Activated CD4-positive, alpha-beta T cell treated with anti-CD3 and anti-CD28 coated beads, Interleukin-2, amount 50 U/mL, for 4 hours (primary cell): ENCODE measurements at regions not wholly inside any gene's neighbourhood (a gene's known extent, or its start where the extent isn't known, plus 50 kb on each side); places are given as distances from the start of the nearest gene placed in this dataset.
"Not testable (repeated sequence)": the region's sequence is repeated elsewhere in the genome, so short reads cannot be mapped to it uniquely, and the experiment has no call there.

Source experiments
- DNase-seq, 2 experiments: peaks; one replicate each; pipeline ENCODE4 v3.0.0-alpha.2; 2020

GRCh38 chr2:19098467-19099160 lies 259.8 kb downstream of the OSR1 start:
- DNase-seq: no peak

- DNase-seq: not testable (repeated sequence)
Measured at GRCh38 chr2:19089476-19089875, 268.9 kb downstream of the OSR1 start.

- DNase-seq: no peak
Measured at GRCh38 chr2:19086231-19086651, 272.2 kb downstream of the OSR1 start.

GRCh38 chr2:19078709-19079108 lies 279.7 kb downstream of the OSR1 start:
- DNase-seq: no peak

- no peak for DNase-seq
Measured at GRCh38 chr2:19073522-19073921, 284.9 kb downstream of the OSR1 start.

- DNase-seq: no peak
Measured at GRCh38 chr2:19072161-19072560, 286.3 kb downstream of the OSR1 start.

- DNase-seq: no peak
Measured at GRCh38 chr2:19070886-19071285, 287.5 kb downstream of the OSR1 start.

GRCh38 chr2:19068206-19068605 lies 290.2 kb downstream of the OSR1 start:
- DNase-seq: no peak

- DNase-seq: no peak
Measured at GRCh38 chr2:19062370-19062769, 296.1 kb downstream of the OSR1 start.

- DNase-seq: no peak
Measured at GRCh38 chr2:19059076-19059475, 299.3 kb downstream of the OSR1 start.

- no peak for DNase-seq
Measured at GRCh38 chr2:19051203-19051831, 307.1 kb downstream of the OSR1 start.

- no peak for DNase-seq
Measured at GRCh38 chr2:19050354-19050753, 308.1 kb downstream of the OSR1 start.

GRCh38 chr2:19048593-19049266 lies 309.7 kb downstream of the OSR1 start:
- no peak for DNase-seq

- no peak for DNase-seq
Measured at GRCh38 chr2:19046986-19047780, 311.2 kb downstream of the OSR1 start.

- no peak for DNase-seq
Measured at GRCh38 chr2:19045151-19045550, 313.3 kb downstream of the OSR1 start.

- no peak for DNase-seq
Measured at GRCh38 chr2:19043893-19044292, 314.5 kb downstream of the OSR1 start.

- DNase-seq: no peak
Measured at GRCh38 chr2:19041434-19042041, 316.9 kb downstream of the OSR1 start.

- no peak for DNase-seq
Measured at GRCh38 chr2:19038071-19039015, 320.1 kb downstream of the OSR1 start.

- DNase-seq: no peak
Measured at GRCh38 chr2:19036091-19036490, 322.3 kb downstream of the OSR1 start.

GRCh38 chr2:19035238-19035637 lies 323.2 kb downstream of the OSR1 start:
- no peak for DNase-seq

GRCh38 chr2:19033240-19033639 lies 325.2 kb downstream of the OSR1 start:
- no peak for DNase-seq

- DNase-seq: no peak
Measured at GRCh38 chr2:19031642-19032041, 326.8 kb downstream of the OSR1 start.
